Progenitor cell of endocrine pancreas (in vitro differentiated cells): ENCODE measurements at regions not wholly inside any gene's neighbourhood (a gene's known extent, or its start where the extent isn't known, plus 50 kb on each side); places are given as distances from the start of the nearest gene placed in this dataset. TPM values are rescaled to one million over a fixed set of nuclear protein-coding genes. Genes with fewer than 3 reads are reported as not detected.

Experiments used
- microRNA-seq: library from miRNA; unstranded; fragments of <30 nt; microRNA quantifications from one replicate; pipeline ENCODE4 v1.1.0, GENCODE V29; 2020; ENCODE audit warnings: borderline number of aligned reads; ENCODE audit not compliant: unreplicated experiment

Small RNA genes lying in the stretch of these regions (microRNA-seq; reads per million reads assigned to microRNA genes)
- not detected for gene MIR3144
